HK-2 (cell line): ENCODE measurements at regions not wholly inside any gene's neighbourhood (a gene's known extent, or its start where the extent isn't known, plus 50 kb on each side); places are given as distances from the start of the nearest gene placed in this dataset.

ENCODE experiments used
- DNase-seq: peaks from one replicate; pipeline ENCODE4 v3.0.0-alpha.2; 2018; ENCODE audit not compliant: unreplicated experiment

DNA sequence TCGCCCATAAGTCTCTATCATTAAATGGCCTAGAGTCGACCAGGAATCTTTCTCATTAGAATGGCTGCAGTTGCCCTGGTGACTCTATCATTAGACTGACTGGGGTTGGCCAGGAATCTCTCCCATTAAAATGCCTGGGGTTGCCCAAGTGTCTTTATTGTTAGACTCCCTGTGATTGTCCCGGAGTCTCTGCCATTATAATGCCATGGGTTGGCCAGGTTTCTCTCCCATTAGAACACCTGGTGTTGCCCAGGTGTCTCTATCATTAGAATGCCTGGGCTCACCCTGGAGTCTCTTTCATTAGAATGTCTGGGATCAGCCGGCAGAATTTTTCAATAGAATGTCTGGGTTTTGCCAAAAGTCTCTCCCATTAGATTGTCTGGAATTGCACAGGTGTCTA is 1459.3 kb downstream of the UQCRFS1 start:
- DNase-seq: no peak

DNA sequence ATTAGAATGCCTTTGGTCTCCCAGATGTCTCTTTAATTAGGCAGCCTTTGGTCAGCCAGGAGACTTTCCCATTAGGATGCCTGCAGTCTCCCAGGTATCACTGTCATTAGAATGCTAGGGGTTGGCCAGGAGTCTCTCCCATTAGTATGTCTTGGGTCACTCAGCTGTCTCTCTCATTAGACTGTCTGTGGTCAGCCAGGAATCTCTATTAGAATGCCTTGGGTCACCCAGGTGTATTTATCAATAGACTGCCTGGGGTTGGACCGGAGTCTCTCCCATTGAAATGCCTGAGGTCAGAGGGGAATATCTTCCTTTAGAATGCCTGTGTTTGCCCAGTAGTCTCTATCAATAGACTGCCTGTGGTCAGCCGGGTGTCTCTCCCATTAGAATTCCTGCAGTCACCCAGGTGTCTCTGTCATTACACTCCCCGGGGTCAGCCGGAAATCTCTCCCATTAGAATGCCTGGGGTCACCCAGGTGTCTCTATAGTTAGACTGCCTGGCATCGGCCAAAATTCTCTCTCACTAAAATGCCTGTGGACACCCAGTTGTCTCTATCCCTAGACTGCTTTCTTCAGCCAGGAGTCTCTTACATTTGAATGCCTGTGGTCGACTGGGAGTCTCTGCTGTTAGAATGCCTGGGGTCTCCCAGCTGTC is 1460.3 kb downstream of the UQCRFS1 start:
- DNase-seq: no peak

DNA sequence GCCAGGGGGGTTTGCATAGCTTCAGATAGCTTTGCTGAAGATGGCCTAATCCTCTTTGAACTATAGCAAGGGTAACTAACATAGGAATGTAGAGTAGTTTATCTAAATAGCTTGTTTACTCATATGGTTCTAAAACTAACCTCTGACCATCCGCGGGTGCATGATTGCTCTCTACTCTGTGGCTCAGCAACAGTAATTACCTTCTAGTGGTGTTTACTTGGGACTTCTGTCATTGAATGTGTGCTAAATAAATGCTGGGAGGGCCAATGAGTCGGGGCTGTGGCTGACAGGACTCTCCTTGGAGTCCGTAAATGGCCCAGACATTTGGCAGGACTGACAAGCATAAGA is 1461.9 kb downstream of the UQCRFS1 start:
- DNase-seq: no peak

DNA sequence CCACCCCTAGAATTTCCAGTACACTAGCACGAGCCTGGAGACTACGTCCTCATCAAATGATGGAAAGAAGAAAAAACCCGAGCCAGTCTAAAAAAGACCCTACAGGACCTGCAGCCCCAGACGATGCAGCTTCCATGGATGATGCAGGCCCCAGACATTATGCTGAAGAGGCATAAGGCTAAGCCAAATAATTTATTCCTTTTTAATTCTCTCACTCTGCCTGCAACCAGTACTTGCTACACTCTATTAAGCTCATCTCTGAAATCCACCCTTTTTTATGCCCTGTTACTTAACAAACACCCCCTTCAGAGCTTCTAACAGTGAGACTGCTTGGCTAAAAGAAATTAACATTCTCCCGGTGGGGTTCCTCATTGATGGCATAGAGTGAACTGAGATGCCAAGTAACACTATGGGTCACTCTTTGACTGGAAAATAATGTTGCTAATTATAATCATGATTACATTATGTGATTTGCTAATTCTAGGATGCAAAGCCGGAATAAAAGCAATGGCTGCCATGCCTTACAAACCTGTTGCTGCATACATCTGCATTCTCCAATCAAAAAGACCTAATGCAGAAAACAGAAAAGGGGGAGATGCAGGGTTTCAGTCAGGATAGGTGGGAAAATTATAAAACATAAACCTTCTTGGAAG is 1462.4 kb downstream of the UQCRFS1 start:
- no peak for DNase-seq

DNA sequence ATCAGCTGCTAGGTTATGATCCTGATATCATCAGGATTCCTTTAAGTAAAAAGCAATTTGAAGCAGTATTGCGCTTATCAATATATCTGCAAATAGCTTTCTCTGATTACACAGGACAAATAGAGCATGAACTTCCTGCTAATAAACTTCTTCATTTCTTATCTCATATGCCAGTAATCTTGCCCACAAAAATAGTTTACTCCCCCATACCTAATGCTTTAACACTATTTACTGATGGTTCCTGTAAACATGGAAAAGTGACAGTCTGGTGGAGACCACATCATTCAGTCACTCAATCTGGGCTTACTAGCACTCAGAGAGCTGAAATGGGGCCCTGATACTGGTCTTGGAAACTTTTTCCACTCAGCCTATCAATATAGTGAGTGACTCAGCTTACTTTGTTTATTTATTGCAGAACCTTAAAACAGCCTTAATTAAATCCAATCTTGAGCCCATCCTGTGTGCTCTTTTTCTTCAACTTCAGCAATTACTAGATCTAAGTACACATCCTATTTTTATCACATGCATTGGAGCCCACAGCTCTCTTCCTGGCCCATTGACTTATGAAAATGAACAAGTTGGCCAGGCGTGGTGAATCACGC is 1464.3 kb downstream of the UQCRFS1 start:
- DNase-seq: no peak

DNA sequence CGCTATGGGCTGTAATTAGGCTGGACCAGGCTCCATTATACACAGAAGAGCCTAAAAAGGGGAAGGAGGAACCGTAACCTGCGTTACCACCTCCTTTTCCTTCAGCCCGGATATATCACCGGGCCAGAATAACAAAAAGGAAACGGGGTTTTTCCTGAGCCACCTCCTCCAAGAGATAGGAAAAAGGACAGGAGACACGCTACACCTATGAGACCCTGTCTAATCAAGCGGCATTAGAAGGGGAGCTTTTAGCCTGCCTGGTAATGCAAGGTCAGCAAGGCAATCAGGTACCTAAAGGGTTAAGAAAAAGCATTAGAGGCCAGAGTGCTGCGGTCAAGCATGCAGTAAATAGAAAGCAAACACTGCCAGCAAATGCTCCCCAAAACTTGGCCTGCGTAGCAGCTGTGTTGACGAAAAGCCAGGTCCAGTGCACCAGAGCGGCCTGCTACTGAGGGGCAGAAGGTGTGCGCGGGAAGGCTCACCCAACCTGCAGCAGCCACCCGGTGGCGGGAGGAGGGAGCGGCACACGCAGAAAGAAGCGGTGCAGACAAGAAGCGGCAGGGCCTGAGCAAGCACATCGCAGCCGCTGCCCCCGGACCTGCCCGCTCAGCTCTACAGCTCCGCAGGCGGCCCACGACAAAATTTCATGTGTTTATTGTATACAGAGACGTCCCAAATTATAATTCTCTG is 1466.1 kb downstream of the UQCRFS1 start:
- no peak for DNase-seq

DNA sequence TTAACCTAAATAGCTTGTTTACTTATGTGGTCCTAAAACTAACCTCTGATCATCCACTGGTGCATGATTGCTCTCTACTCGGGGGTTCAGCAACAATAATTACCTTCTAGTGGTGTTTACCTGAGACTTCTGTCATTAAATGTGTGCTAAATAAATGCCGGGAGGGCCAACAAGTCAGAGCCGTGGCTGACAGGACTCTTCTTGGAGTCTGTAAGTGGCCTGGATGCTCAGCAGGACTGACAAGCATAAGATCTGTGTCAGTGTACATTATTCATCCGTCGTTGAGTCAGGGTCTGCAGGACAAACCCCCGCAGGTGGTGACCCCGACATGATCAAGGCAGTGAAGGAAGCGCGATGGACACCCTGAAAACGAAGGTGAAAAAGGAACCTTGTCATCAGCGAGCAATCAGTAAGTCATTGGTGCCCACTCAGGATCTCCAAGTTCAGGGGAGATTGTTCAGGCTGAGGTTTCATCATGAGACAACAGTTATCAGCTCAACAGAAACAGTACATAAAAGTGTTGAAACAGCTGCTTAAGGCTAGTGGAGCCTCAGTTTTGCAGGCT is 1466.9 kb downstream of the UQCRFS1 start:
- DNase-seq: no peak

DNA sequence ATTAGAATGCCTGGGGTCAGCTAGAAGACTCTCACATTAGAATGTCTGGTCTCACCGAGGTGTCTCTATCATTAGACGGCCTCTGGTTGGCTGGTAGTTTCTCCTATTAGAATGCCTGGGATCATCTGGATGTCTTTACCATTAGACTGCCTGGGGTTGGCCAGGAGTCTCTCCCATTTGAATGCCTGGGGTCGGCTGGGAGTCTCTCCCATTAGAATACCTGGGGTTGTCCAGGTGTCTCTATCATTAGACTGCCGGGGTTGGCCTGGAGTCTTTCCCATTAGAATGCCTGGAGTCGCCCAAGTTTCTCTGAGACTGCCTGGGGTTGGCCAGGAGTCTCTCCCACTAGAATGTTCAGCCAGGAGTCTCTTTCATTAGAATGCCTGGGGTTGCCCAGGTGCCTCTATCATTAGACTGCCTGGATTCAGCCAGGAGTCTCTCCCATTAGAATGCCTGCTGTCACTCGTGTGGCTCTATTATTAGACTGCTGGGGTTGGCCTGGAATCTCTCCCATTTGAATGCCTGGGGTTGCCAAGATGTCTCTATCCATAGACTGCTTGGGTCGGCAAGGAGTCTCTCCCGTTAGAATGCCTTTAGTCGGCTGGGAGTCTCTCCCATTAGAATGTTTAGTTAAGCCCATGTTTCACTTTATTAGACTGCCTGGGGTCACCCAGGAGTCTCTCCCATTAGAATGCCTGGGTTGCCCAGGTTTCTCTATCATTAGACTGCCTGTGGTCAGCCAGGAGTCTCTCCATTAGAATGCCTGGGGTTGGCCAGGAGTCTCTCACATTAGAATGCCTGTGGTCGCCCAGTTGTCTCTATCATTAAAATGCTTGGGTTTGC is 1467.8 kb downstream of the UQCRFS1 start:
- DNase-seq: no peak

DNA sequence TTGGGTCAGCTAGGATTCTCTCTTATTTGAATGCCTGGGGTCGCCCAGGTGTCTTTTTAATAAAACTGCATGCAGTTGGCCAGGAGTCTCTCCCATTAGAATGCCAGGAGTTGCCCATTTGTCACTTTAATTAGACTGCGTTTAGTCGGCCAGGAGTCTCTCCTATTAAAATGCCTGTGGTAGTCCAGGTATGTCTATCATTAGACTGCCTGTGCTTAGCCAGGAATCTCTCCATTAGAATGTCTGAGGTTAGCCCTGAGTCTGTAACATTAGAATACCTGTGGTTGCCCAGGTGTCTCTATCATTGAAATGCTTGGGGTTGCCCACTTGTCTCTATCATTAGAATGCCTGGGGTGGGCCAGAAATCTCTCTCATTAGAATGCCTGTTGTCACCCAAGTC is 1470.9 kb downstream of the UQCRFS1 start:
- DNase-seq: no peak

DNA sequence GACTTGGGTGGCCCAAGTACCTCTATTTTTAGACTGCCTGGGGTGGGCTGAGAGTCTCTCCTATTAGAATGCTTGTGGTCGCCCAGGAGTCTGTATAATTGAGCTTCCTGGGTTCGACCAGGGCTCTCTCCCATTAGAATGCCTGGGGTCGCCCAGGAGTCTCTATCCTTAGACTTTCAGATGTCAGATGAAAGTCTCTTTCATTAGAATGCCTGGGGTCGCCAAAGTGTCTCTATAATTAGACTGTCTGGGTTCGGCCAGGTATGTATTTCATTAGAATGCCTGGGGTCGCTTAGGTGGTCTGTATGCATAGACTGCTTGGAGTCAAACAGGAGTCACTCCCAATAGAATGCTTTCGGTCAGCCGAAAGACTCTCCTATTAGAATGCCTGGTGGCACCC is 1471.7 kb downstream of the UQCRFS1 start:
- DNase-seq: no peak

DNA sequence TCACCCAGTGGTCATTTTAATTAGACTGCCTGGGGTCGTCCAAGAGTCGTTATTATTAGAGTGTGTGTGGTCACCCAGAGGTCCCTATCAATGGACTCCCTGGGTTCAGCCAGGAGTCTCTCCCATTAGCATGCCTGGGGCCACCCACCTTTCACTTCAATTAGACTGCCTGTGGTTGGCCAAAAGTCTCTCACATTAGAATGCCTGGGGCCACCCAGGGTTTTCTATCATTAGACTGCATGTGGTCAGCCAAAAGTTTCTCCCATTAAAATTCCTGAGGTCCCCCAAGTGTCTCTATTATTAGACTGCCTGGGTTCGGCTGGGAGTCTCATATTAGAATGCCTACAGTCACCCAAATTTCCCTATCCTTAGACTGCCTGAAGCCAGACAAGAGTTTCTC is 1472.6 kb downstream of the UQCRFS1 start:
- DNase-seq: peak; percentile 32

DNA sequence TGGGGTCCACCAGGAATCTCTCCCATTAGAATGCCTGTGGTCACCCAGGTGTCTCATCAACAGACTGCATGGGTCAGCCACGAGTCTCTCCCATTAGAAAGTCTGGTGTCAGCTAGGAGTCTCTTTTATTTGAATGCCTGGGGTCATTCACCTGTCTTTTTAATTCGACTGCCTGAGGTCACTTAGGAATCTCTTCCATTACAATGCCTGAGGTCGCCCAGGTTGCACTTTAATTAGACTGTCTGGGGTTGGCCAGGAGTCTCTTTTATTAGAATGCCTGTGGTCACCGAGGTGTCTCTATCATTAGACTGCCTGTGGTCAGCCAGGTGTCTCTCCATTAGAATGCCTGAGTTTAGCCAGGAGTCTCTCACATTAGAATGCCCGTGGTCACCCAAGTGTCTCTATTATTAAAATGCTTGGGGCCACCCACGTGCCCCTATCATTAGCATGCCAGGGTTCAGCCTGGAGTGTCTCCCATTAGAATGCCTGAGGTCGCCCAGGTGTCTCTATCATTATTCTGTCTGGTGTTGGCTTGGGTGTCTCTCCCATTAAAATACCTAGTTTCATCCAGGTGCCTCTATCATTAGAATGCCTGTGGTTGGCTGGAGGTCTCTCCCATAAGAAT is 1474.3 kb downstream of the UQCRFS1 start:
- DNase-seq: peak; percentile 45

DNA sequence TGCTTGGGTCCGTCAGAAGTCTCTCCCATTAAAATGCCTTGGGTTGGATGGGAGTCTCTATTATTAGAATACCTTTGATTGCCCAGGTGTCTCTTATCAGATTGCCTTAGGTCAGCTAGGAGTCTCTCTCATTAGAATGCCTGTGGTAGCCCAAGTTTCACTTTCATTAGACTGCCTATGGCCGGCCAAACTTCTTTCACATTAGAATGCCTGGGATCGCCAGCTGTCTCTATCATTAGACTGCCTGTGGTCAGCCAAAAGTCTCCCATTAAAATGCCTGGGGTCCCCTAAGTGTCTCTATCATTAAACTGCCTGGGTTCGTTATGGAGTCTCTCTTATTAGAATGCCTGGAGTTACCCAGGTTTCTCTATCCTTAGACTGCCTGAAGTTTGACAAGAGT is 1476.7 kb downstream of the UQCRFS1 start:
- no peak for DNase-seq

DNA sequence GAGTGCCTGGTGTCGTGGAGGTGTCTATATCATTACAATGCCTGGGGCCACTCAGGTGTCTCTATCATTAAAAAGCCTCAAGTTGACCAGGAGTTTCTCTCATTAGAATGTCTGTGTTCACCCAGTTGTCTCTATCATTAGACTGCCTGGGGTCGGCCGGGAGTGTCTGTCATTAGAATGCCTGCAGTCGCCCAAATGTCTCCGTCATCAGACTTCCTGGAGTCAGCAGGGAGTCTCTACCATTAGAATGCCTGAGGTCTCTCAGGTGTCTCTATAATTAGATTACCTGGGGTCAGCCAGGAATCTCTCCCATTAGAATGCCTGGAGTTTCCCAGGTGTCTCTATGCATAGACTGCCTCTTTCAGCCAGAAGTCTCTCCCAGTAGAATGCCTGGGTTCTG is 1477.6 kb downstream of the UQCRFS1 start:
- no peak for DNase-seq

DNA sequence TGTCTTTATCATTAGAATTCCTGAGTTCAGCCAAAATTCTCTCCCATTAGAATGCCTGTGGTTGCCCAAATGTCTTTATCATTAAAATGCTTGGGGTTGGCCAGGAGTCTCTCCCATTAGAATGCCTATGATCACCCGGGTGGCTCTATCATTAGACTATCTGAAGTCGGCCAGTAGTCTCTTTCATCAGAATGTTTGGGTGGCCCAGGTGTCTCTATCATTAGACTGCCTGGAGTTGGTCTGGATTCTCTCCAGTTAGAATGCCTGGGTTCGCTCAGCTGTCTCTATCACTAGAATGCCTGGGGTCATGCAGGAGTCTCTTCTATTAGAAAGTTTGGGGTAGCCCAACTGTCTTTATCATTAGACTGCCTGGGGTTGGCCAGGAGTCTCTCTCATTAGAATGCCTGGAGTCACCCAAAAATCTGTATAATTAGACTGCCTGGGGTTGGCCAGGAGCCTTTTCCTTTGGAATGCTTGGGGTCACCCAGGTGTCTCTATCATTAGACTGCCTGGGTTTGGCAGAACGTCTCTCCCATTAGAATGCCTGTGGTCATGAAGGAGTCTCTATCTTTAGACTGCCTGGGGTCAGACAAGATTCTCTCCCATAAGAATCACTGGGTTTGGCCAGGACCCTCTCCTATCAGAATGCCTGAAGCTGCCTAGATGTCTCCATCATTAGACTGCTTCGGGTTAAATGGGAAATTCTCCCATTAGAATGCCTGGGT is 1478.3 kb downstream of the UQCRFS1 start:
- DNase-seq: no peak

DNA sequence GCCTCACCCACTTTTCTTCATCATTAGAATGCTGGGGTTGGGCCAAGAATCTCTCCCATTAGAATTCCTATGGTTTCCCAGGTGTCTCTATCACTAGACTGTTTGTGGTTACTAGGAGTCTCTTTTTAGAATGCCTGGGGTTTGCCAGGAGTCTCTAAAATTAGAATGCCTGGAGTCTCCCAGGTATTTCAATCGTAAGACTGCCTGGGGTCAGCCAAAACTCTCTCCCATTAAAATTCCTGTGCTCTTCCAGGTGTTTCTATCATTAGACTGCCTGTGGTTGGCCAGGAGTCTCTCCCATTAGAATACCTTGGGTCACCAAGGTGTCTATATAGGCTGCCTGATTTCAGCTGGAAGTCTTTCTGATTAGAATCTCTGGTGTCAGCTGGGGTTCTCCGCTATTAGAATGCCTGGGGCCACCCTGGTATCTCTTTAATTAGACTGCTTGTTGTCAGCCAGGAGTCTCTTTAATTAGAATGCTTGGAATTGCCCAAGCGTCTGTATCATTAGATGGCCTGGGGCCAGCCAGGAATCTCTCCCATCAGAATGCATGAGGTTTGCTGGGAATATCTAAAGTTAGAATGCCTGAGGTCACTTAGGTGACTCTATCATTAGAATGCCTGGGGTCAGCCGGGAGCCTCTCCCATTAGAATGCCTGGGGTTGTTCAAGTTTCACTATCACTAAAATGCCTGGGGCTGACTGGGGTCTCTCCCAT is 1479.2 kb downstream of the UQCRFS1 start:
- DNase-seq: no peak

DNA sequence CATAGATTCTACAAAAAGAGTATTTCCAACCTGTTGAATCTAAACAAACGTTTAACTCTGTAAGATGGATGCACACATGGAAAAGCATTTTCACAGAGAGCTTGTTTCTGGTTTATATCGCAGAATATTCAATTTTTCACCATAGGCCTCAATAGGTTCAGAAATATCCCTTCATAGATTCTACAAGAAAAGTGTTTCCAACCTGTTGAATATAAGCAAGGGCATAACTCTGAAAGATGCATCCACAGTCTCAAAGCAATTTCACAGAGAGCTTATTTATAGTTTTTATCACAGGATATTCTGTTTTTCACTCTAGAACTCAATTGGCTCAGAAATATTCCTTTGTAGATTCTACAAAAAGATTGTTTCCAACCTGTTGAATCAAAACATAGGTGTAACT is 1483.6 kb downstream of the UQCRFS1 start:
- no peak for DNase-seq

DNA sequence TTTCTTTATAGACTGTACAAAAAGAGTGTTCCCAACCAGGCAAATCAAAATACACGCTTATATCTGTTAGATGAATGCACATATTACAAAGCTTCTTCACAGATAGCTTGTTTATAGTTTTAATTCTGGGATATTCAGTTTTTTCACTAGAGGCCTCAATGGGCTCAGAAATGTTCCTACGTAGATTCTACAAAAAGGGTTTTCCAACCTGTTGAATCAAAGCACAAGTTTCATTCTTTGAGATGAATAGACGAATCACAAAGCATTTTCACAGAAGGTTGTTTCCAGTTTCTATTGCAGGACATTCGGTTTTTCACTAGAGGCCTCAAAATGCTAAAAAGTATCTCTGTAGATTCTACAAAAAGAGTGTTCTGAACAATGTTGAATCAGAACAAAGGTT is 1490.3 kb downstream of the UQCRFS1 start:
- no peak for DNase-seq

DNA sequence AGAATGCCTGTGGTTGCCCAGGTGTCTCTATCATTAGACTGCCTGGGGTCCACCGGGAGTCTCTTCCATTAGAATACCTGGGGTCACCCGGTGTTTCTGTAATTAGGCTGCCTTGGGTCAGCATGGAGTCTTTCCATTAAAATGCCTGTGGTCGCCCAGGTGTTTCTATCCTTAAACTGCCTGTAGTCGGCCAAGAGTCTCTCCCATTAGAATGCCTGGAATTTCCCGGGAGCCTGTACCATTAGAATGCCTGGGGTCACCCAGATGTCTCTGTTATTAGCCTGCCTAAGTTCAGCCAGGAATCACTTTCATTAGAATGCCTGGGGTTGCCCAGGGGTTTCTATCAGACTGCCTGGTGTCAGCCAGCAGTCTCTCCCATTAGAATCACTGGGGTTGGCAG is 1492.8 kb downstream of the UQCRFS1 start:
- DNase-seq: no peak

DNA sequence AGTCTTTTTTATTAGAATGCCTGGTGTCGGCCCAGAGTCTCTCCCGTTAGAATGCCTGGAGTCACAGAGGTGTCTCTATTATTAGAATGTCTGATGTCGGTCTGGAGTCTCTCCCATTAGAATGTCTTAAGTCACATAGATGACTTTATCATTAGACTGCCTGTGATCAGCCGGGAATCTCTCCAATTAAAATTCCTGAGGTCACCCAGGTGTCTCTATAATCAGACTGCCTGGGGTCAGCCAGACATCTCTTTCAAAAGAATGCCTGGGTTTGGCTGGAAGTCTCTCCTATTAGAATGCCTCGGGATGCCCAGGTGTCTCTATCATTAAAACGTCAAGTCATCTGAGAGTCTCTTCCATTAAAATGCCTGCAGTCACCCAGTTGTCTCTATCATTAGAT is 1493.9 kb downstream of the UQCRFS1 start:
- DNase-seq: no peak
